Upper lobe of right lung (tissue), 1 donor: ENCODE measurements at regions not wholly inside any gene's neighbourhood (a gene's known extent, or its start where the extent isn't known, plus 50 kb on each side); places are given as distances from the start of the nearest gene placed in this dataset.

Source experiments
- ATAC-seq: fragments of 200-7000 bp; cut with Tn5 transposase; one replicate; pipeline ENCODE4 v1.9.1; 2020; ENCODE audit warnings: mild to moderate bottlenecking, moderate library complexity
- DNase-seq: peaks from one replicate; pipeline ENCODE4 v3.0.0-alpha.2; 2020
- H3K27ac ChIP-seq: fragments of 200-600 bp; one replicate; pipeline ENCODE4 v1.8.0; 2022
- H3K27me3 ChIP-seq: fragments of 200-600 bp; one replicate; pipeline ENCODE4 v1.8.0; 2022; ENCODE audit warnings: mild to moderate bottlenecking
- H3K36me3 ChIP-seq: fragments of 200-600 bp; one replicate; pipeline ENCODE4 v1.8.0; 2022
- H3K4me1 ChIP-seq: fragments of 200-600 bp; one replicate; pipeline ENCODE4 v1.8.0; 2022
- H3K4me3 ChIP-seq: fragments of 200-600 bp; one replicate; pipeline ENCODE4 v1.8.0; 2022; ENCODE audit warnings: mild to moderate bottlenecking
- H3K9me3 ChIP-seq: fragments of 200-600 bp; one replicate; pipeline ENCODE4 v1.8.0; 2022
- intact Hi-C: fragments of 100-400 bp; cut with DNase I; formaldehyde crosslinking; loops from one replicate; pipeline ENCODE4 v1.11.0; 2022
- TF ChIP-seq, protein P1 (sequence below): fragments of 200-600 bp; IDR thresholded peaks from one replicate; pipeline ENCODE4 v1.8.0; 2022; ENCODE audit warnings: antibody characterized with exemption
- donor health status: DM: no; HTN: yes; CAD: no; lungs with severe emphysema.

GRCh38 chr21:14687268-14687625, 141.1 kb upstream of the SAMSN1 start:
- peak; percentile 77 for ATAC-seq

GRCh38 chr21:14686466-14687267, 140.6 kb upstream of the SAMSN1 start:
- peak overlapping the region; percentile 34 for H3K27ac ChIP-seq
- H3K9me3 ChIP-seq = no peaks in the 10 kb centered on the region
- intact Hi-C loops = no loop called here
- peaks cover 6% of the 10 kb centered on the region for H3K4me1 ChIP-seq
- no peaks in the 10 kb centered on the region for H3K36me3 ChIP-seq
- no peaks in the 10 kb centered on the region for H3K27me3 ChIP-seq
- no peak overlapping the region for H3K4me3 ChIP-seq
- TF ChIP-seq, protein P1, sequence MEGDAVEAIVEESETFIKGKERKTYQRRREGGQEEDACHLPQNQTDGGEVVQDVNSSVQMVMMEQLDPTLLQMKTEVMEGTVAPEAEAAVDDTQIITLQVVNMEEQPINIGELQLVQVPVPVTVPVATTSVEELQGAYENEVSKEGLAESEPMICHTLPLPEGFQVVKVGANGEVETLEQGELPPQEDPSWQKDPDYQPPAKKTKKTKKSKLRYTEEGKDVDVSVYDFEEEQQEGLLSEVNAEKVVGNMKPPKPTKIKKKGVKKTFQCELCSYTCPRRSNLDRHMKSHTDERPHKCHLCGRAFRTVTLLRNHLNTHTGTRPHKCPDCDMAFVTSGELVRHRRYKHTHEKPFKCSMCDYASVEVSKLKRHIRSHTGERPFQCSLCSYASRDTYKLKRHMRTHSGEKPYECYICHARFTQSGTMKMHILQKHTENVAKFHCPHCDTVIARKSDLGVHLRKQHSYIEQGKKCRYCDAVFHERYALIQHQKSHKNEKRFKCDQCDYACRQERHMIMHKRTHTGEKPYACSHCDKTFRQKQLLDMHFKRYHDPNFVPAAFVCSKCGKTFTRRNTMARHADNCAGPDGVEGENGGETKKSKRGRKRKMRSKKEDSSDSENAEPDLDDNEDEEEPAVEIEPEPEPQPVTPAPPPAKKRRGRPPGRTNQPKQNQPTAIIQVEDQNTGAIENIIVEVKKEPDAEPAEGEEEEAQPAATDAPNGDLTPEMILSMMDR = no peak
- ATAC-seq = peak; percentile 49
- no peak for DNase-seq

More at GRCh38 chr21:14687268-14687625, 141.1 kb upstream of the SAMSN1 start:
- Histone ChIP-seq H3K9me3 (no peaks in the 10 kb centered on the region), H3K27ac (no peak overlapping the region), H3K27me3 (no peaks in the 10 kb centered on the region), H3K4me1 (peaks cover 6% of the 10 kb centered on the region), H3K4me3 (no peak overlapping the region), H3K36me3 (no peaks in the 10 kb centered on the region)
- intact Hi-C loops = no loop called here
- no peak for DNase-seq
- TF ChIP-seq, protein P1 = no peak

DNA sequence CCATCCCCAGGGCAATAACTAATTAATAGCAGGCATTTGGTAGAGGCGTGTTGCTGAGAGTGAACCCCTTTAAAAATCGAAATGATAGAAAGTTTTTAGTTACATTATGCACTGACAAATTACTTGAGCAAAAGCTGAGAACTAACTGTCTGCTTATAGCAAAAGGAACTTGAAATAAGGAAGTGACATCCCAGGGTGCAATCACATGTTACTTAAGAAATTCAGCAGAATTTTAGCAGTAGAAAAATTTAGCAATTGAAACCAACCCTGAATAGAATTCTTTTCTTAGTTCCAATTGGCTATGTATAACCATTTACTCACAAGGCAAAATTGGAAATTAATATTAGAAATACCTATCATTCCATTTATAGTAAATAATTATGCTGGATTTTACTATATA, 139.5 kb upstream of the SAMSN1 start:
- Histone ChIP-seq H3K27me3 (no peaks in the 10 kb centered on the region), H3K9me3 (no peaks in the 10 kb centered on the region), H3K4me1 (peaks cover 6% of the 10 kb centered on the region), H3K36me3 (no peaks in the 10 kb centered on the region), H3K27ac (peak overlapping the region; percentile 34), H3K4me3 (no peak overlapping the region)
- ATAC-seq (no peak), DNase-seq (no peak)
- intact Hi-C loops = no loop called here
- TF ChIP-seq, protein P1 = no peak

GRCh38 chr21:14684071-14684470, 138.0 kb upstream of the SAMSN1 start:
- TF ChIP-seq, protein P1 = no peak
- no peaks in the 10 kb centered on the region for H3K36me3 ChIP-seq
- H3K27ac ChIP-seq = no peak overlapping the region
- ATAC-seq (no peak), DNase-seq (no peak)
- H3K4me3 ChIP-seq = no peak overlapping the region
- intact Hi-C loops = no loop called here
- H3K9me3 ChIP-seq = no peaks in the 10 kb centered on the region
- H3K4me1 ChIP-seq = peaks cover 6% of the 10 kb centered on the region
- H3K27me3 ChIP-seq = no peaks in the 10 kb centered on the region

DNA sequence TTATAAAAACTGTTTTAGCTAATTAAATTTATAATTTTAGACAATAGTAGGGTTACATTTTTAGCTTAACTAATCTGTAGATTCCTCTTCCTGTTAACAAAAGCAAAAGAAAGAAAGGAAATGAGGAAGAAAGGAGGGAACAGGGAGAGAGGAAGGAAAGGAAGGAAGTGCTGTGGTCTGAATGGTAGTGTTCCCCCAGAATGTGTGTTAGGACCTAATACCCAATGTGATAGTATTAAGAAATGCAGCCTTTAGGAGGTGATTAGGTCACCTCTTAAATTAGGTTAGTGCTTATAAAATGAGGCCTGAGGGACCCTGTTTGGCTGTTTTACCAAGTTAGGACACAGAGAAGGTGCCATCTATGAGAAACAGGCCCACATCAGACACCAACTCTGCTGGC, 136.9 kb upstream of the SAMSN1 start:
- H3K36me3 ChIP-seq = no peaks in the 10 kb centered on the region
- no peak overlapping the region for H3K27ac ChIP-seq

More for the DNA sequence above, 136.9 kb upstream of the SAMSN1 start:
- Histone ChIP-seq H3K4me3 (no peak overlapping the region), H3K4me1 (peaks cover 6% of the 10 kb centered on the region), H3K27me3 (no peaks in the 10 kb centered on the region), H3K9me3 (no peaks in the 10 kb centered on the region)
- DNase-seq (no peak), ATAC-seq (peak; percentile 13)
- TF ChIP-seq, protein P1 = no peak
- intact Hi-C loops = no loop called here
